GM19452 (cell line): ENCODE measurements at regions not wholly inside any gene's neighbourhood (a gene's known extent, or its start where the extent isn't known, plus 50 kb on each side); places are given as distances from the start of the nearest gene placed in this dataset.

Experiments used
- ATAC-seq: cut with Tn5 transposase; IDR thresholded peaks from one replicate; pipeline ENCODE4 v1.9.1; 2021; ENCODE audit not compliant: unreplicated experiment

DNA sequence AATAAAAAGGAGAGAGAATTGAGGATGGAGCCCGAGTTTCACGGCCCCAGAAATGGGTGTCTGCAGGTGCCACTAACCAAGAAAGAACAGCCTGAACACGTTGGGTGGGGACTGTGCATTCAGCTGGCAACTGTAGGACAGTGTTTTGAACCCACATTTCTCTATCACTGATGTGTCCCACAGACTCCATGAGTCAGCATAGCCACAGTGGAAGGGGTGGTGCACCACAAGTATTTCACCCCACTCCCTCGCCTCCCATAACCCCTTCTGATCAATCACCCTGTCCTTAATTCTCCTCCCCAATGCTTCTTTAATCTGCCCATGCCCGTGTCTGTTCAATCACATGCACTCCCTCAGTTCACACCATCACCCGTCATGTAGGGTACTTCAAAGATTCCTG lies 291.5 kb downstream of the ZNF516 start:
- no peak for ATAC-seq

DNA sequence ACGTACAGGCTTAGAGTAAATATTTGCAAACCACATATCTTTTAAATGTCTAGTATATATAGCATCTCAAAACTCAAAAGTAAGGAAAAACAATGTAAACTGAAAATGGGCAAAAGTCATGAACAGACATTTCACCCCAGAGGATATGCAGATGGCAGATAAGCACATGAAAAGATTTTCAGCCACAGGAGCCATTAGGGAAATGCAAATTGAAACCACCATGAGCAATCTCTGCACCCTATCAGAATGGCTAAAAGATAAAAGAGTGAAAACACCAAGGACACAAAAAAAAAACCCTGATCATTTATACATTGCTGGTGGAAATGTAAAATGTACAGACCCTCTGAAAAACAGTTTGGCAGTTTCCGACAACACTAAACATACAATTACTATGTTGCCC lies 292.7 kb downstream of the ZNF516 start:
- no peak for ATAC-seq

DNA sequence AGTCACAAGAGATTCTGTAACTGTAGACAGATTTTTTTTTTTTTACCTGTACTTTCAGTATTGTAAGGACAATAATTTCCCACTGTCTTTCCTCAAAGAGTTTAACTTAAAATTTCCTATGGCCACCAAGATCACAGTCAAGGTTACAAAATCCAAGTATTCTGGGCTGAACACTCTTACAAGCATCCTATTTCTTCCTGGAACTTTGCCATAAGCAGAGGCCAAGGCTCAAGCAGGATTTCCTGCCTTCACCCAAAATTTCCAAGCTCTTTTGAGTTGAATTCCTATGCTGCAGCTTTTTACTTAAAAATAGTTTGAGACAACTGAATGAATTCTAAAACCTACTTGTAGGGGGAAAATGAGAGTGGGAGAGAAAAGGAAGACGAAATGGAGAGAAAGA lies 299.4 kb downstream of the ZNF516 start:
- ATAC-seq: no peak

DNA sequence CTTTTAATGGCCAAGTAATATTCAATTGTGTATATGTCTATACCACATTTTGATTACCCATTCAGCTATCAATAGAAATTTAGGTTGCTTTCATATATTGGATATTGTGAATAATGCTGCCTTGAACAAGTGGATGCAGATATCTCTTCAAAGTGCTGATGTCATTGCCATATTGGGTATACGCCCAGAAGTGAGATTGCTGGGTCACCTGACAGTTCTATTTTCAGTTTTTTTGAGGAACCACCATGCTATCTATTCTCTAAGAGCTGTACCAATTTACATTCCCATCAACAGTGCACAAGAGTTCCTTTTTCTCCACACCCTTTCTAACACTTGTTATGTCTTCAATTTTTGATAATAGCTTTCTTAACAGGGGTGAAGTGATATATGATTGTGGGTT lies 306.9 kb downstream of the ZNF516 start:
- no peak for ATAC-seq

DNA sequence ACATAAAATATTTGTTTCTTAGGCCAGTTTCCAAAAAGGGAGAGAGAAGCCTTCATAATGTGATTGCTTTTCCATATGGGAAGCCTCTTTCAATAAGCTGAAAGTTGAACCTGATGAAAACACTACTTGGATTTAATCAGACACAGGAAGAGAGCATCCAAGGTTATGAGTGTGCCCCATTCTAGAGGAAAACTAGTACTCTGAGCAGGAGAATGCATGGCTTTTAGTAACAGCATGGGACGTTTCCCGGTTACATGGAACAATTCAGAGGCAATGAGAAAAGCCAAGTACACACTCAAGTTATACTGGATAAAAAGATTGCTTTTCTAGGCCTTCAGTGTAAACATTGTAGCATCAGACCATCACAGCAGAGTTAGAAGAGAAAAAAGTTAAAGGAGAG lies 315.8 kb downstream of the ZNF516 start:
- no peak for ATAC-seq

GRCh38 chr18:76177160-76177559 lies 317.9 kb downstream of the ZNF516 start:
- no peak for ATAC-seq

- no peak for ATAC-seq
Observed at GRCh38 chr18:76174451-76174850, 320.6 kb downstream of the ZNF516 start.

DNA sequence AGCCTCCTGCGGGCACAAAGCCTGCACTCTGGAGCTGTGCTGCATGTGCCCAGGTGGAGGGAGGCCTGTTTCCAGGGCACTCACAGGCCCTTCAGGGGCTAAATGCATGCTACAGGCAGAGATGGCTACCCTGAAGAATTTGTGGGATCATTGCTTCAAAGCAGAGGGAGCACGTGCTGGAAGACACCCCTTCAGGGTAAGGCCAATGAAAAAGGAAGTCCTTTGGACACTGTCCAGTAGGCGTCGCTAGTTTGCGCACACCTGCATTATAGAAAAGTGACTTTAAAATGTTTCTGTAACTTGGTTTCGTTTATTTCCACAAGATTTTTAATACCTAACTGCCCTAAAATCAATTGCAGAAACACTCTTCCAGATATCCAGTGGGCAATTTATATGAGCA lies 325.3 kb downstream of the ZNF516 start:
- ATAC-seq: no peak

DNA sequence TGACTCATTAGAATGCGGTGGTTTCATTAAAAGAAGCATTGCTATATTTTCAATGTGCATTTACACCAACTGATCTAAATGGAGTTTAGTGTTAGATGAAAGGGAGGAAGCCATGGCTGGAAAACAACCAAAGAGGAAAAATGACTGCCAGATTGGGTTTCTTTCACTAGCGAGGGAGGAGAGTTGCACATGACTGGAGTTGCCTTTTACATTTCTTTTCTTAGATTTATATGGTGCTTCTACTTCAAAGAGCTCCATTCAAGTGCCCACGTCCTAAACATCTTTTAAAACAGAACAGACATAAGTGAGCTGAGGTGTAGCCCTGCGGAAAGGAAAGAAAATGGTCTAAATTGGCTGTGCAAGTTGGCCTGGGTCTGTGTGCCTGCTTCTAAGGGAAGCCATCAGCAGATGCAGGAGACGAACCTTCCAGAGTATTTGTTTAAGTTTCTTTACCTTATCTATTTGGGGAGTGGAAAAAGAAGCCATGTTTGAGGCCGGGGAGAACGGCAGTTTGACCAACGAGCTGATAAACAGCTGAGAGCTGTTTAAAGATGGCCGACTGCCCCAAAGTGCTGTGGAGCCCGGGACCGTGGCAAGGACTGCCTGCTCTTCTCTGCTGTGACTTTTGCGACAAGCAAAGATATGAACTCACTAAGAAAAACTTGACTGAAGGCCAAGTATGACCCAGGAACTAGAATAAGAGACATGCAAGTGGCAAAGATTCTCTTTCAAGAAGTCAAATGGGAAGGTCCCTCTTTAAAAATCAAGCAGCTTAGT lies 327.0 kb downstream of the ZNF516 start:
- no peak for ATAC-seq

GRCh38 chr18:76167410-76167809 lies 327.6 kb downstream of the ZNF516 start:
- ATAC-seq: no peak

DNA sequence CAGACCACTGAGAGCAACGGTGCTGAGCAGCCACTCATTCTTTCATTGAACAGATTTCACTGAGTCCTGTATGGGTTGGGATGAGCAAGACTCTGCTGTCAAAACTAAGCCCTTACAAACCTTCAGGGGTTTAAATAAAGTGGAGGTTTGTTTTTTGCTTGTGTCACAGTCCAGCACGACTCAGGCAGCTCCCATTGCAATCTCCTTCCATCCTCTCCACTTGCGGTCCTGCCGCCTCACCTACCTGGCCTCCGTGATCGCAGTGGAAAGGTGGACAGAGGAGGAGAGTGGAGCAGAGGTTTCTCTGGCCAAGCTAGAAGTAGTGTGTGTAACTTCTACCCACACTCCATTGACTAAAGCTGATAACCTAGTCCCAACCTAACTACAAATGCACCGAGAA lies 332.2 kb downstream of the ZNF516 start:
- ATAC-seq: no peak

DNA sequence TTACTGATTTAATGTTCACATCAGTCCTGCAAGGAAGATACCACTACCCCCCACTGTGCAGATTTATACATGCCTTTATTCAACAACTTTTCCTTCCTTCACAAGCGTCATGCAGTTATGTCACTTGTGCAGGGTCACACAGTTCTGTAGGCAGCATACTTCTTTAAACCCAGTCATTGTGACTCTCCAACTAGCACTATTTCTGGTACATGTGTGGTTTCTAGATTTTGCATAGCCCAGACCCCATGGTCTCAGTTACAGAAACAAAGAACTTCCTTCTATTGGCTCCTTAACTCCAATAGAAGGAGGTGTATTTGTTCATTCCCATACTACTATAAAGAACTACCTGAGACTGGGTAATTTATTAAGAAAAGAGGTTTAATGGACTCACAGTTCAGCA lies 333.1 kb downstream of the ZNF516 start:
- no peak for ATAC-seq

DNA sequence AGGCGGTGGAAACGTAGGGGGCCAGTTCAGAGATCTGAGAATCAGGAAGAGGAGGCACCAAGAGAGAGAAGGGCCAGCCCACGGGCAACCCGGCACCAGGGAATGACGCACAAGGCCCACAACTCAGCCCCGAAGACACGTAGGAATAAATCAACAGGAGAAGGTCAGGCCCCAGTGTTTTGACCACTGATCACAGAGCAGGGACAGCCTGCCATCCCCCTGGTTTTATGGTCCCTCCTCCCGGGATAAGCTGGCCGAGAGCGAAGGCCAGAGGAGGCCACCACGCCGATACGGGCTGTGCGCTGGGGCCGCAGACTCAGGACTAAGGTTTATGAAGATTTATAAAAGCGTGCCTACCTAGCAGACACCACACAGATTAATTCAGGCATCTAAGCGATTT lies 341.4 kb downstream of the ZNF516 start:
- ATAC-seq: no peak

DNA sequence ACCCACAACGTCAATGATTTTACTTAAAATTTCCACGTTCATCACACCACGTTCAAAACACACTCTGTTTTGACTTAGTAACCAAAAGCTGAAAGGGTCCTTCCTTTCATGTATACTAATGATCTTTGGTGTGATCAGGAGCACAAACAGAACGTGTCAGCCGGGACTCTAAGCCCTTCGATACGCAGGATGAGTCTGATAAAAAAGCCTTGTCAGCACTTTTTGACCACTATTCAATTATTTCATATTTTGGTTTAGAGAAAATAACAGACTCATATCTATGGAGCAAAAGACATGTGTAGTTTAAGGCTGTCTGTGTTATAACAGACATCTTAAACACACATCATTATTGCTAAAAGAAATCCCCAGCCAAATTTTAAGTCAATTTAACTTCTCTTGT lies 345.3 kb downstream of the ZNF516 start:
- no peak for ATAC-seq

DNA sequence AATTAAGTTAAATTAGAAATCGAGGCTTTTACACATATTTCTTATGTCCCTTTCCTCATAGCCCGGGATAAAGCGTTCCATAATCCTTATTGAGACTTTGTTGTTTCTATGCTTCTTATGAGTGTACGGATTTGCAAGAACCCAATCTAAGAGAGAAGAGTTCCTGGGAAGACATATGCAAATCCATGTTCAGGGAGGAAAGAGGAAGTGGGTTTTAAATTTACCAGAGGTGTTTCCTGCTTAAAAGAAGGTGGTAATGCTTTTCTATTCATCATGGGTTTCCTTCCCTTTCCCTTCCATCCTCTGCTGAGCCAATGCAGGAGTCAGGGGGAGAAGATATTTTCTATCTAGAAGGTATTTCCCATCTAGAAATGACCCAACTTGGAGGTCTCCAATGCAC lies 345.8 kb downstream of the ZNF516 start:
- ATAC-seq: no peak

DNA sequence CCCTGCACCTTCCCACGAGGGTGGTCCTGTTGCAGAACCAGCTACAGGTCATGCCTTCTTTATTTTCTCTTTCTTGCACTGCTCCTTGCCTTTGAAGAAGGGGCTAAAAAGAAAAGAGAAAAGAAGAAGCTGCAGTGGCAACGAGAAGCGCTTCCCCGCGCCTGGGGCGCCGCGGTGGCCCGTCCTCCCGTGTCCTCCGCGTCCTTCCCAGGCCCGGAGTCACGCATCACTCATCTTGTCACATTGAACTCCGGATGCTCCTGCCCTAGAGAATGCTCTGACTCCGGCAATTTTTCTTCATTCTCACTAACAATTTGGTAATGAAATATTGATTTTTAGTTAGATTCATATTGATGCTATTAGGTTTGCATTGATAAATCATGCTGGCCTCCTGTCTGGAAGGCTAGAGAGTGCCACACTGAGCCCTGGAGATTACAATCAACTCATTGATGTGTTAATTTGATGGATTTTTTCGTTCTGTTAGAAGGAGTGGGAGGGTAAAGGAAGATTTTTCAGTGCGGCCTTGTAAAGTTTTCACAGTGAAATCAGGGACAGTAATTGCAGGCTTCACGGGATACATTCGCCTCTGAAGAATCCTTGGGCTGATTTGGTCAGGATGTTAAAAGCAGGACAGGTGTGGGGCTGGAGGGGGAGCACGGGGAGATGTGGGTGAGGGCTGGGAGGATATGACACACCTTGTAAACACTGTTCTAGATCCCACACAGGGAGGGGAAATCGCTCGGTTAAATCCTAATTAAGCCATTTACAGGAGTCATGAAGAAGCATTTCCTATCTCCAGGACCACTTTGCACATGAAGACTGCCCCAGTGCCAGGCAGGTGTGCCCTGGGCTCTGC lies 349.3 kb downstream of the ZNF516 start:
- ATAC-seq: no peak

GRCh38 chr18:76144844-76145243 lies 350.2 kb downstream of the ZNF516 start:
- ATAC-seq: no peak

GRCh38 chr18:76142611-76143010 lies 352.4 kb downstream of the ZNF516 start:
- no peak for ATAC-seq

- ATAC-seq: no peak
Observed at GRCh38 chr18:76139844-76140243, 355.2 kb downstream of the ZNF516 start.

DNA sequence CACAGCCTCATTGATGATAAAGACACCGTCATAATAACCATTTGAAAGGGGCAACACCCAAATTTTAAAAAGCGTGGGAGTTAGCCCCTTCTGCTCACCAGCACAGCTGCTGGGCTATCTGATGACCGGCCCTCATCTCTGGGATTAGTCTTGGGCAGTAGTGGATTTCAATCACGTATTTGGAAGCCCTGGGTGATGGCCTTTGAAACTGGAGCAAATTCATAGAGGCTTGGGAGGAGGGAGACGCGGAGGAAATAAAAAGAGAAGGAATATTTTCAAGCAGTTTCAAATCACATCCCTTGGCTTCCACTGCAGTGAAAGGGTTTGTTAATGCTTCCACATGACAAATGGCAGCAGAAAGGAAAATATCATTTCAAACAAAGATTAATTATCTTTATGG lies 357.8 kb downstream of the ZNF516 start:
- ATAC-seq: no peak

DNA sequence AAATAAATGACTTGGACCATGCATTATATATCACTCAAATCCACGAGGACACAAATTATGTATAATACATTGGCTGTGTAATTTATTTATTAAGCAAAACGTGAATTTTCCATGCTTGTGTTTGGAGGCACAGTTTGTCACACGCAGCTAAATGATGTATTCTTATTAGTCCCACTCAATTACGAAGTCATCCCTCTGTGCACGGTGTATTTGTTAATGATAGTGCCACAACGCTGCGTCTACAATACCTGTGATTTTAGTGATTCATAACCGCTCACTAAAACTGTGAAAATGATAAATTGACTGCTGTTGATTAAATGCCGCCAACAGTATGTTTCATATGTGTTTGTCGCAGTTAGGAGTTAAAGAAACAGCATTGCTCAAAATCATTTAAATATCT lies 358.3 kb downstream of the ZNF516 start:
- no peak for ATAC-seq

DNA sequence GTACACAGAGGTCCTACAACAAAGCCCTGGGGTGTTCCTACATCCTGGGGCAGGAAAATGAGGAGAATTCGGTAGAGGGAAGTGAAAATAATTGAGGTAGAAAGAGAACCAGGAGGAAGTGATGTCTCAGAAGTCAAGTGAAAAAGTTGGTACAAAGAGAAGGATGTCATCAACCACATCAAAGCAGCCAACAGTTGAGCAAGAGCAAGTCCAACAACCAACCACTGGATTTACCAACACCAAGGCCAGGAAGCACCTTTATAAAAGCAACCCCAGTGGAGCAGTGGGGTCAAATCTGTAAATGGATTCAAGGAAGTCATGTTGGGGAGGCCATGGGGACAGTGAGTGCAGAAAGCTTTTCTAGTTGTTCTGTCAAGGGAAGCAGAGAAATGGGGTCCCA lies 360.4 kb downstream of the ZNF516 start:
- ATAC-seq: no peak
